ENCODE measurements at regions not wholly inside any gene's neighbourhood (a gene's known extent, or its start where the extent isn't known, plus 50 kb on each side); places are given as distances from the start of the nearest gene placed in this dataset.

DNA sequence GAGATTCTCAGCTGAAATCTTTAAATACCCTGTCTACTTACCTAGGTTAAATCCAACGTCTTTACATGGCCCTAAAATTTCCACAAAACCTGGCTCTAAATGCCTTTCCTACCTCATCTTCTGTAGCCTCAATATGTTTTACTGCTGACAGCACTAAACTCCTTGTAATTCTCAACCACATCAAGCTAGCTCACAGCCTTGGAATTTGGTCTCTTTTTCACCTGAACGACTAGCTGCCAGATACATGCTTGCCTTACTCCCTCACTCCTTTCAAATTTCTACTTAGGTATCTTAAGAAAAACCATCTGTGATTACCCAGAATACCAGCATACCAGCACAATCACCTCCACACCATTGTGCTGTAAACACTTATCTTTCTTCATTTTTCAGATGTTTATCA lies 635.6 kb upstream of the PCDH10 start:
- Histone ChIP-seq H3K36me3 (replicated peaks; ENCODE audit: insufficient read depth, low read depth) (no peaks in the 10 kb centered on the region), H3K4me1 (ENCODE audit: insufficient read depth) (no peaks in the 10 kb centered on the region)

DNA sequence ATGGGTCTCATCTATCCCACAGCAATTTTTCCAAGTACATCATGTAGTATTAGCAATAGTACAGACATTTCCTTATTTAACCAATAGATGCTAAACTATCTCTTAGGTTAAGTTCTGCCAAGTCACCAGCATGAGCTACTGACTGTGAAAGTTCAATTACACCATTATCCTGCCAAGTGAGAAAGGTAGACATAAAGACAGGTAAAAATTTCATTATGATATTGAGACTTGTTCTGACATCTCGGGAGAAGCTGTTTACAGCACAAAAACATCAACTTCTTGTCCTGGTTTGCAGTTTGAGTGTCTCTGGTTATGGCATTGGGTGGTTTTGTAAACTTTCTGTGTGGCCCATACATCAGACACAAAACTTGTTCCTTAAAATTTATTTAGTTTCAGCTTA lies 622.4 kb upstream of the PCDH10 start:
- Histone ChIP-seq H3K27ac (no peak overlapping the region), H2AFZ (no peak overlapping the region), H3K4me1 (ENCODE audit: insufficient read depth) (no peaks in the 10 kb centered on the region), H3K27me3 (no peaks in the 10 kb centered on the region), H3K79me2 (no peaks in the 10 kb centered on the region), H3K4me3 (no peak overlapping the region), H3K36me3 (replicated peaks; ENCODE audit: insufficient read depth, low read depth) (no peaks in the 10 kb centered on the region), H3K9me2 (replicated peaks; ENCODE audit: insufficient read depth) (no peaks in the 10 kb centered on the region), H3K4me2 (no peak overlapping the region), H3K9me3 (ENCODE audit: low read depth) (no peaks in the 10 kb centered on the region), H4K20me1 (ENCODE audit: insufficient read depth, poor library complexity, severe bottlenecking) (no peaks in the 10 kb centered on the region)
- no peak for DNase-seq (ENCODE audit: low spot score)
- TF ChIP-seq EZH2phosphoT487 (IDR thresholded peaks at IDR 0.05; ENCODE audit: low read depth, severe bottlenecking, unreplicated experiment) = no peak
- no peak for TF ChIP-seq EZH2 (IDR thresholded peaks at IDR 0.05; ENCODE audit: borderline replicate concordance)
- TF ChIP-seq, protein P1, sequence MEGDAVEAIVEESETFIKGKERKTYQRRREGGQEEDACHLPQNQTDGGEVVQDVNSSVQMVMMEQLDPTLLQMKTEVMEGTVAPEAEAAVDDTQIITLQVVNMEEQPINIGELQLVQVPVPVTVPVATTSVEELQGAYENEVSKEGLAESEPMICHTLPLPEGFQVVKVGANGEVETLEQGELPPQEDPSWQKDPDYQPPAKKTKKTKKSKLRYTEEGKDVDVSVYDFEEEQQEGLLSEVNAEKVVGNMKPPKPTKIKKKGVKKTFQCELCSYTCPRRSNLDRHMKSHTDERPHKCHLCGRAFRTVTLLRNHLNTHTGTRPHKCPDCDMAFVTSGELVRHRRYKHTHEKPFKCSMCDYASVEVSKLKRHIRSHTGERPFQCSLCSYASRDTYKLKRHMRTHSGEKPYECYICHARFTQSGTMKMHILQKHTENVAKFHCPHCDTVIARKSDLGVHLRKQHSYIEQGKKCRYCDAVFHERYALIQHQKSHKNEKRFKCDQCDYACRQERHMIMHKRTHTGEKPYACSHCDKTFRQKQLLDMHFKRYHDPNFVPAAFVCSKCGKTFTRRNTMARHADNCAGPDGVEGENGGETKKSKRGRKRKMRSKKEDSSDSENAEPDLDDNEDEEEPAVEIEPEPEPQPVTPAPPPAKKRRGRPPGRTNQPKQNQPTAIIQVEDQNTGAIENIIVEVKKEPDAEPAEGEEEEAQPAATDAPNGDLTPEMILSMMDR (IDR thresholded peaks at IDR 0.05; ENCODE audit: poor library complexity) = no peak
- WGBS (ENCODE audit: low lambda C conversion rate, missing lambda C conversion rate) = 85% methylated on average over 1 of the region's 1 CpG

More for the DNA sequence above, 635.6 kb upstream of the PCDH10 start:
- Histone ChIP-seq H3K9me3 (ENCODE audit: low read depth) (no peaks in the 10 kb centered on the region), H3K27me3 (no peaks in the 10 kb centered on the region), H3K9me2 (replicated peaks; ENCODE audit: insufficient read depth) (no peaks in the 10 kb centered on the region), H4K20me1 (ENCODE audit: insufficient read depth, poor library complexity, severe bottlenecking) (no peaks in the 10 kb centered on the region), H3K27ac (no peak overlapping the region), H2AFZ (no peak overlapping the region), H3K4me3 (no peak overlapping the region), H3K79me2 (no peaks in the 10 kb centered on the region), H3K4me2 (no peak overlapping the region)
- 20% methylated on average over 2 of the region's 2 CpGs for WGBS (ENCODE audit: low lambda C conversion rate, missing lambda C conversion rate)
- DNase-seq (ENCODE audit: low spot score) = no peak
- TF ChIP-seq, protein P1 (IDR thresholded peaks at IDR 0.05; ENCODE audit: poor library complexity) = no peak
- TF ChIP-seq EZH2 (IDR thresholded peaks at IDR 0.05; ENCODE audit: borderline replicate concordance) = no peak

DNA sequence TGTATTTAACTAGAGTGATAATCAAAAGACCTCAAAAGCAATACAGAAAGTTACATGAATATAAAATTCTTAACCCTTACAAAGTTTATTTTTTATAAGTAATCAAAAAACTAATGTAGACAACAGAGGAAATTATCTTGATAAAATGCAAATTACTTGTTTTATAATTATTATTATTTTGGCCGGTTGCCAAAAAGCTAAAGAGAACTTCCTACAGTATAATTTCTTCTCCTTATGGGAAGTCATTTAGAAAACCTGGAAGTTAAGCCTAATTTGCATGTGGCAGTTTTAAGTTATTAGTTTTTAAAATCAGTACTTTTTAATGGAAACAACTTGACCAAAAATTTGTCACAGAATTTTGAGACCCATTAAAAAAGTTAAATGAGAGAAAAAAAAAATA lies 621.3 kb upstream of the PCDH10 start:
- no peak overlapping the region for H3K4me2 ChIP-seq
- no peaks in the 10 kb centered on the region for H3K9me3 ChIP-seq (ENCODE audit: low read depth)
- H3K4me1 ChIP-seq (ENCODE audit: insufficient read depth) = no peaks in the 10 kb centered on the region
- H3K9me2 ChIP-seq (replicated peaks; ENCODE audit: insufficient read depth) = no peaks in the 10 kb centered on the region
- TF ChIP-seq EZH2 (IDR thresholded peaks at IDR 0.05; ENCODE audit: borderline replicate concordance) (no peak), EZH2phosphoT487 (IDR thresholded peaks at IDR 0.05; ENCODE audit: low read depth, severe bottlenecking, unreplicated experiment) (no peak)
- TF ChIP-seq, protein P1 (IDR thresholded peaks at IDR 0.05; ENCODE audit: poor library complexity) = no peak
- no peak overlapping the region for H2AFZ ChIP-seq
- H3K27ac ChIP-seq = no peak overlapping the region
- WGBS (ENCODE audit: low lambda C conversion rate, missing lambda C conversion rate) = 77% methylated on average over 1 of the region's 1 CpG
- H4K20me1 ChIP-seq (ENCODE audit: insufficient read depth, poor library complexity, severe bottlenecking) = no peaks in the 10 kb centered on the region
- no peak overlapping the region for H3K4me3 ChIP-seq
- H3K36me3 ChIP-seq (replicated peaks; ENCODE audit: insufficient read depth, low read depth) = no peaks in the 10 kb centered on the region
- no peak for DNase-seq (ENCODE audit: low spot score)
- no peaks in the 10 kb centered on the region for H3K79me2 ChIP-seq
- H3K27me3 ChIP-seq = no peaks in the 10 kb centered on the region

DNA sequence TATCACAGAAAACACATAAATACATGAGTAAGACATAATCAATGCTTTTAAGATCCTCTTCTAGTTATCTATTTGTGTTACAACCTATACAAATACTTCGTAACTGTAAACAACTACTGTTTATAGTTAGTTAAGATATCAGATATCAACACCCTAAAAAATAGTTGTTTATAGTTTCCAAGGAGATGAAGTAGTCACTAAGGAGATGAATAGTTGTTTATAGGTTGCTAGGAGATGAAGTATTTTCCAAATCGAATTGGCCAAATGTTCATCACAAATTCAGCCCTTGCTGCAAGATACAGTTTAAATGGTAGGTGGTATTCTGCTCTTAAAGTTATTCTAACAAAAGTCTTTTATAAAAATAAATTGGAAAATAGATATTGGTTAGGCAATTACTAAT lies 618.2 kb upstream of the PCDH10 start:
- H3K27me3 ChIP-seq = no peaks in the 10 kb centered on the region
- no peak overlapping the region for H2AFZ ChIP-seq
- DNase-seq (ENCODE audit: low spot score) = no peak
- 69% methylated on average over 2 of the region's 2 CpGs for WGBS (ENCODE audit: low lambda C conversion rate, missing lambda C conversion rate)
- H3K4me1 ChIP-seq (ENCODE audit: insufficient read depth) = no peaks in the 10 kb centered on the region
- no peaks in the 10 kb centered on the region for H3K9me2 ChIP-seq (replicated peaks; ENCODE audit: insufficient read depth)
- no peaks in the 10 kb centered on the region for H3K36me3 ChIP-seq (replicated peaks; ENCODE audit: insufficient read depth, low read depth)
- H3K4me3 ChIP-seq = no peak overlapping the region
- no peaks in the 10 kb centered on the region for H4K20me1 ChIP-seq (ENCODE audit: insufficient read depth, poor library complexity, severe bottlenecking)
- no peaks in the 10 kb centered on the region for H3K9me3 ChIP-seq (ENCODE audit: low read depth)
- H3K79me2 ChIP-seq = no peaks in the 10 kb centered on the region
- TF ChIP-seq EZH2phosphoT487 (IDR thresholded peaks at IDR 0.05; ENCODE audit: low read depth, severe bottlenecking, unreplicated experiment) (no peak), EZH2 (IDR thresholded peaks at IDR 0.05; ENCODE audit: borderline replicate concordance) (no peak)
- TF ChIP-seq, protein P1 (IDR thresholded peaks at IDR 0.05; ENCODE audit: poor library complexity) = no peak
- no peak overlapping the region for H3K4me2 ChIP-seq
- H3K27ac ChIP-seq = no peak overlapping the region
